GM19035 (cell line): ENCODE measurements at regions not wholly inside any gene's neighbourhood (a gene's known extent, or its start where the extent isn't known, plus 50 kb on each side); places are given as distances from the start of the nearest gene placed in this dataset.
"Not testable (repeated sequence)": the region's sequence is repeated elsewhere in the genome, so short reads cannot be mapped to it uniquely, and the experiment has no call there.

Source experiments
- ATAC-seq: cut with Tn5 transposase; IDR thresholded peaks from one replicate; pipeline ENCODE4 v1.9.1; 2021; ENCODE audit not compliant: unreplicated experiment

DNA sequence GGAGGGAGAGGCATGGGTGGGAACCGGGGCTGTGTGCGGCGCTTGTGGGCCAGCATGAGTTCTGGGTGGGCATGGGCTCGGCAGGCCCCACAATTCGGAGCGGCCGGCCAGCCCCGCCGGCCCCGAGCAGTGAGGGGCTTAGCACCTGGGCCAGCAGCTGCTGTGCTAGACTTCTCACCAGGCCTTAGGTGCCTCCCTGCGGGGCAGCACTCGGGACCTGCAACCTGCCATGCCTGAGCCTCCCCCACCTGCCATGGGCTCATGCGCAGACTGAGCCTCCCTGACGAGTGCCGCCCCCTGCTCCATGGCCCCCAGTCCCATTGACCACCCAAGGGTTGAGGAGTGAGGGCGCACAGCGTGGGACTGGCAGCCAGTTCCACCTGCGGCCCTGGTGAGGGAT lies 573.9 kb downstream of the TMA16 start:
- ATAC-seq: no peak

DNA sequence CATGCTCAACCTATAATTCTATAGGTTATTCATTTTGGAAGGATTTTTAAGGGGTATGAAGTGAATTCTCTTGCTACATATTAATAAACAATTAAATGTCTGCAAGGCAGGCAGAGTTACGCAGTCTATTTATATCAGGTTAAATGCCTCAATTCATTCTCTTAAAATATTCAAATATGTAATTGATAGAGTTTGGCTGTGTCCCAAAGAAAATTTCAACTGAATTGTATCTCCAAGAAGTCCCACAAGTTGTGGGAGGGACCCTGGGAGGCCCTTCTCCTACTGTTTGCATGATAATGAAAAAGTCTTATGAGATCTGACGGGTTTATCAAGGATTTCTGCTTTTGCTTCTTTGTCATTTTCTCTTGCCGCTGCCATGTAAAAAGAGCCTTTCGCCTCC lies 576.1 kb downstream of the TMA16 start:
- no peak for ATAC-seq

DNA sequence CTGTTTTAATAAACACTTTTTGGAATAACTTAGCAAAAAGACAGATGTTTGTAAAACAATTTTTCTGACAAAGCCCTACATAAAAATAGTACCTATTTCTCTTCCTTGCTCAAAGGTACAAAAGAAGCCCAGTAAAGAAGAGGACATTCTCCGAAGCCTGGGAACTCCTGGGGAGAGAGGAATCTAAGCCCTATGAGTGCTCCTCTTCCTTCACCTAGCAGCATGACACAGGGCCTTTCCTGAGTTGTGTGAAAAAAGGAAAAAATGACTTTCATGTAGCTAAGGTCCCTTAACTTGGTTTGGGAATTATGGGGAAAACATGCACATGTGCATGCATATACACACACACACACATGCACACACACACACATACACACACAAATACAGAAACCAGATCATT lies 586.9 kb downstream of the TMA16 start:
- no peak for ATAC-seq

DNA sequence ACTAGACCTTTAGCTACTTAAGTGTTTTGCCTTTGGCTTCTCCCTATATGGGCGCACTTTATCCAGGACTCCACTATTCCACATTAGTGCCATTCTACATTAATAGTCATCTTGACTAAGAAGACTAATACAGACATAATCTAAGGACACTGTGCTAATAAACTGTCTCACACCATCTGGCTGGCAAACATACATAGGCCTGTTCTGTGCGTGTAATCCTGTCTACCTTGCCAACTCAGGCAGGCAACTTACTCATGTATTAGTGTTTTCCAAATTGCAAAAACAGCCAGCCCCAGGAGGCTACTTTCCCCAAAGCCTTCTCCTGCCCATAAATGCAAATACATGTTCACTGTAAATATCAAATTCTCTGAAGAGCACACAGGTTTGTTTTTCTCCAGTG lies 587.3 kb downstream of the TMA16 start:
- ATAC-seq: no peak

DNA sequence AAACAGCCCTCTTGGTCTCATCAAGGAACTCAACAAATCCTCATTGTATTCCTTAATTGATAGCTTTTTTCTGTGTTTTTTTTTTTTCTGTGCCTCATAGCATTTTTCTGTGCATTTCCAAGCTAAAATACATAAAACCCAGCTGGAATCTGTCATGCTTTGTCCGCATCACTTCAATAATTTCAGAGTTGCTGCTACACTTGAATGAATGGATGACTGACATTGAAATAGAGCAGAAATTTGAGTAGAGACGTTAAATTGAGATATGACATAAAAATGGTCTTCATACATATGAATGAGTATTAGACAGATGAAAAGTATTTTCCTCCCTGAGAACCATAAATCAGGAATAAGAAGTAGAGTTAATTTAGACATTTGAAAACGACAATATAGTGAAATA lies 593.2 kb downstream of the TMA16 start:
- no peak for ATAC-seq

DNA sequence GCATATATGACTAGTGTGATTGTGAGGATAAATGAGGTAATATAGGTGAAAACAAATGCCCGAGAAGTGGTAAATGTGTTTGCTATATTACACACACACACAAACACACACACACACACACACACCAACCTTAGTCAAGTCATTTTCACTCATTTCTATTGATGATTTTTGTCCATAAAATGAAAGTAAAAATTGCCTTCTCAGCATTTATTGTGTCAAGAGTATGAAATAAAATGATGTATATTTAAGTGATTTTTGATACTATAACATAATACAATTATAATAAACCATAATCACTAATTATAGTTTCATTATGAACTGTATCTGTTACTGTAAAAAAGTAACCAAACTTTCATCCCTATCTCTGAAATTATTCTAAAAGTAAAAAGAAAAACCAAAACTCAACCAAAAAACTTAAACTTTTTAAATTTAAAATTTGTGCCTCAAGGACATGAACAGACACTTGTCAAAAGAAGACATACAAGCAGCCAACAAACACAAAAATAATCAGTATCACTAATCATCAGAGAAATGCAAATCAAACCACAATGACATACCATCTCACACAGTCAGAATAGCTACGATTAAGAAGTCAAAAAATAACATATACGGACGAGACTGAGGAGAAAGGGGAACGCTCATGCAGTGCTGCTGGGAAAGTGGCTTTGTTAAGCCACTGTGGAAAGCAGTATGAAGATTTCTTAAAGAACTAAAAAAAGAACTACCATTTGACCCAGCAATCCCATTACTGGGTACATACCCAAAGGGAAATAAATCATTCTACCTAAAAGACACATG lies 601.0 kb downstream of the TMA16 start:
- ATAC-seq: no peak

DNA sequence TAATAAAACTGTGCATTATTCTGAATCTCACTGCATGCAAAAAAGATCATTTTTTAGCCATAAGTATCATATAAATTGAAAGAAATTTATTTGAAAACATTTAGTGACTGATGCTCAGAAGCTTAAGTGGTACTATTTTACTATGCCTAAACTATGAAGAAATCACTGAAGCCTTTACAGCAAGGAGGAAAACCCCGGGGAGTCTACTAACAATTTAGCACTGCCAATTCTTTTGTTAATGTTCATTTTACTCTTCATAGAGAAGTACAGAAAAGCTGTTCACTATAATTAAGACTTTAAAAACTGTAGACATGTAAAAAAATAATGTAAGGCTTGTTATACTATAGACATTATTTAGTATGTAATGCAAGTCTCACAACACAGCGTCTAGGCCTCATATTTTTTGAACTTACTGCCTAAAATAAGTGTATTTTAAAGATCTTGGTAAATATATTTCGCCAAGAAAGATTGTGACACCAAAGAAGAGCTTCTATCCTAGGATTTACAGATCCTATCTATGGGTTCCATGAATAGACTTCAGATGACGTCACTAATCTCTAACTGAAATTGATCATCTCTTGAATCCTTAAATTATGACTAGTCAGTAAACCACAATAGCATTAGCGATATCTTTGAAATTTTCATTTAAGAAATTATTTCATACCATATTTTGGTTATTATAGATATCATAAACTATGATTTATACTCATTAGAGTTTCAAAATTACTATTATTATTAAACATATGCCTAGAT lies 602.5 kb downstream of the TMA16 start:
- no peak for ATAC-seq

DNA sequence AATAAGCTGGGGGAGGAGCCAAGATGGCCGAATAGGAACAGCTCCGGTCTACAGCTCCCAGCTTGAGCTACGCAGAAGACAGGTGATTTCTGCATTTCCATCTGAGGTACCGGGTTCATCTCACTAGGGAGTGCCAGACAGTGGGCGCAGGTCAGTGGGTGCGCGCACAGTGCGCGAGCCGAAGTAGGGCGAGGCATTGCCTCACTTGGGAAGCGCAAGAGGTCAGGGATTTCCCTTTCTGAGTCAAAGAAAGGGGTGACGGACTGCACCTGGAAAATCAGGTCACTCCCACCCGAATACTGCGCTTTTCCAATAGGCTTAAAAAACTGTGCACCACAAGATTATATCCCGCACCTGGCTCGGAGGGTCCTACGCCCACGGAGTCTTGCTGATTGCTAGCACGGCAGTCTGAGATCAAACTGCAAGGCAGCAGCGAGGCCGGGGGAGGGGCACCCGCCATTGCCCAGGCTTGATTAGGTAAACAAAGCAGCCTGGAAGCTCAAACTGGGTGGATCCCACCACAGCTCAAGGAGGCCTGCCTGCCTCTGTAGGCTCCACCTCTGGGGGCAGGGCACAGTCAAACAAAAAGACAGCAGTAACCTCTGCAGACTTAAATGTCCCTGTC lies 606.4 kb downstream of the TMA16 start:
- not testable (repeated sequence) for ATAC-seq

DNA sequence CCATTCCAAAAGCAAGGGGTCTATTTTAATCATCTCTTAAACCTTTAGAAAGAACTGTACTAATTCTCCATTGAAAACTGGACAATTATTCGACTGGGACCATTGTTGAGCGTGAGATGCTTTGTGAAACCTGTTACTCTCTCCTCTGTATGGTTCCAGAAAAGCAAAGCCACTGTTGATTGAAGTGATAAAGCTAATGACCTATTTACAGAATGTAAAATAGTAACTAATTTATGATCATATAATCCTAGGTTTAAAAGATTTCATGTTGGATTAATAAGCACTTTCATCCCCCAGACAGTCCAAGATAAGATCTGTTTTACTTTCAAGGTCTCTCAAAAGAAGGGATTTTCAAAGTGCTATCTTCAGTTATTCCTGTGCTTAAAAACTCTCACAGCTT lies 614.5 kb downstream of the TMA16 start:
- no peak for ATAC-seq

DNA sequence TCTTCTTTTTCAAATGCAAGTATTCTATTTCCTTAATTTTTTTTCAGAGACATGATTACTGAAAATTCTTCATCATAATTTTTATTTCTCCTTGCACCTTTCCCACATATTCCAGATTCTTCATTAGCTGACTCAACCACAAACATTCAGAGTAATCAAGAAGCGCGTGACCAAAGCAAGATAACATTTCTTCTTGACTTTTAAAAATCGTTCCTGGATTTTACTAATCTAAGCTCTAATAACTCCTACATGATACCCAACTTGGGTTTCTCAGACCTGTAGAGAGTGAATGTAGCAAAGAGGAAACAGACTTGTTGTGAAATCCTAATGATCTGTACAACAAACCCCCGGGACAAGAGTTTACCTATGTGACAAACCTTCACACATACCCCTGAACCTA lies 615.0 kb downstream of the TMA16 start:
- ATAC-seq: no peak

DNA sequence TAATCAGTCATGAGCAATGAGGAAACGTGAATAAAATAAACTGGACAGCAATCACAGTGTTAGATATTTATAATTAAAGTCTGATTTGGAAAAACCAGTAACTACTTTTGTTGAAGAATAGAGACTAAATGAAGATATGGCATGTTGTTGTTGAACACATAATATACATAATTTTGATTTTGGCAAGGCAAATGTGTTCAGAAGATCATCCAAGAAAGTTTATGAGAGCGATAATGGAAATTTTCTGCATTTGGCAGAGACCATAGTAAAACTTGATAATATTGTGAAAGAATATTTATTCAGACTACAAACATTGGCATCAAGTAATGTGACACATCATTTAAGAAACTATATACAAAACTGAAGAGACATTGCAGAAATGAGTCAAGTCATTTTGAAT lies 620.7 kb downstream of the TMA16 start:
- ATAC-seq: no peak

DNA sequence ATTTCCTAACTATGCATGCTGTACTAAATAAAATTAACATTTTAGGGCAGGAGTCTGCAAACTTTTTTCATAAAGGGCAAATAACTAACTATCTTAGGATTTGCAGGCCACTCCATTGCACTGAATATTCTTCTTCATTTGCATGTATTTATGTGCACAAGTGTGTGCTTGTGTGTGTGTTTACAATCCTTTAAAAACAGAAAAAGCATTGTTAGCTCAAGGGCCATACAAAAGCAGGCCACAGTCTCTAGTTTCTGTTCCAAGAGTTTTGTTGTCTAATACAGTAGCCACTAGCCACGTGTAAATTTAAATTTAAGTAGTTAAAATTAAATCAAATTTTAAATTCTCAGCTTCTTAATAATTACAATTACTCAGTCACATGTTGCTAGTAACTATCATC lies 621.8 kb downstream of the TMA16 start:
- ATAC-seq: no peak

DNA sequence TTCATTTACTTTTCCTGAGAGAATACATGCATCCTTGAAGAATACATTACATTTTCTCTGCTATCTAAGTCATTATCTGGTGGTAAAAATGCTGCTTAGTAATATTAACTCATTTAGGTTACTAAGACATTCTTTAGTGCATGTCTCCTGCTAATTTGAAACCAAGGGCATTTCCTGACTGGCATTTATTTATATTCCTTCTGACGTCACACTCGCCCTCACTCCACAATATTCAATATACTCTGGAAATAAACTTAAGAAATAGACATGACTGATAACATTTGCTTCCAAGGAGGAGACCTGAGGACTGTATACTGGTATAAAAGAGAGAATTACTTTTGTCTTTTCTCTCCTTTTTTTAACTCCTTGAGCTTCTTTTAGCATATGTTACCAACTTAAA lies 619.5 kb upstream of the SMIM31 start:
- no peak for ATAC-seq

DNA sequence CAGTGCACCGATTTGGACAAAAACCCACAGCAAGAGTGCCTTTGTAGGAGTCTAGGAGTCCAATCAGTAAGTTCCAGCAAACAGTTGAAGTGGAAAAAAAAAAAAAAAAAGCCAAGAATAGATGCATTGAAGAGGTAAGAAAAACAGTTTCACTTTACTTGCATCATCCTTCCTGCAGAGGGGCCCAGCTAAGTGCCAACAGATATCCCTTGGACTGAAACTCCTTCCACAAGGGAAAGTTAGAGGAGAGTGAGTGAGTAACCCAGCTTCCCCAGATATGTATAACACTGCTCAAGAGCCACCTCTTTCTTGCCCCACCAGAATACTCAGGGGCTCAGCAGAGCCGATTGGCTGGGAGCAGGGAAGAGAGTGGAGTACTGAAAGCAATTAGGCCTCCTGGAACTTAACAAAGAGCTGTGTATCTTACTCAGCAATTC lies 617.7 kb upstream of the SMIM31 start:
- ATAC-seq: no peak

DNA sequence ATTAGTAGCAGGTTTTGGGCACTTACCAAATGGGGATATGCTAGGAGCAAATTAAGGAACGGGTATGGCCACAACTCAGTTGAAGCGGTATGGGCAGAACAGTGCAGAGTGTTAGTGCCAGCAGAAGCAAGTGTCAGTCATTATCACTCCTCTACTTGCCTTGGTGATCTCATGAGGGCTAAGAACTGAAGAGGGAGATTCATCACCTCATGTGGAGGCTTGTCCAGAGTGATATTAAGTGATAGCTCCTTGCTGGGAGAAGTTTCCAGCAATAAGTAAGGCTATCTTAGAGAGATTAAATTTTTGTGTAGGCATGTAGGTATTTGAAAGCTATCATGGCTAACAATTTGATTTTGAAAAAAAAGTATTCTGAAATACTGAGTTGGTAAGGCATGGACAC lies 615.4 kb upstream of the SMIM31 start:
- no peak for ATAC-seq

DNA sequence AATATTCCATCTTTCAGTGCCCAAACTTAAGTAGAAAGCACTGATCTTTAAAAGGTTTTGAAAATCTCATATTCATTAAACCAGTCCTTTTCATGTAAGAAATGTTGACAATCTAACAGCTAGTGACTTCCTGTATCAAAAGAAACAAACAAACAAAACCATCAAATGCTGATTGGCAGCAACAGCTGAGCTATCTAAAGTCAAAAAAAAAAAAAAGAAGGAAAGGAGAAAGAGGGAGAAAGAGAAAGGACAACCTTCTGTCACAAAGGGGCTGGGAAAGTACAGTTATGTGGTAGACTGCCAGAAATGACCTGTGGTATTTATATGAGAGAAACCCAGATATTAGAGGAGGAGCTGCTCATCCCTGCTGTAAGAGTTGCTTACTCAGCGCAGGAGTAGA lies 614.6 kb upstream of the SMIM31 start:
- ATAC-seq: no peak

DNA sequence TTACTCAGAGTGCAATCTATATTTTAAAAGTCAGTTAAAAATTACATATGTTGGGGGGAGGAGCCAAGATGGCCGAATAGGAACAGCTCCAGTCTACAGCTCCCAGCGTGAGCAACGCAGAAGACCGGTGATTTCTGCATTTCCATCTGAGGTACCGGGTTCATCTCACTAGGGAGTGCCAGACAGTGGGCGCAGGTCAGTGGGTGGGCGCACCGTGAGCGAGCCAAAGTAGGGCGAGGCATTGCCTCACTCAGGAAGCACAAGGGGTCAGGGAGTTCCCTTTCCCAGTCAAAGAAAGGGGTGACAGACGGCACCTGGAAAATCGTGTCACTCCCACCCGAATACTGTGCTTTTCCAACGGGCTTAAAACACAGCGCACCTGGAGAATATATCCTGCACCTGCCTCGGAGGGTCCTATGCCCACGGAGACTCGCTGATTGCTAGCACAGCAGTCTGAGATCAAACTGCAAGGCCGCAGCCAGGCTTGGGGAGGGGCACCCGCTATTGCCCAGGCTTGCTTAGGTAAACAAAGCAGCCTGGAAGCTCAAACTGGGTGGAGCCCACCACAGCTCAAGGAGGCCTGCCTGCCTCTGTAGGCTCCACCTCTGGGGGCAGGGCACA lies 612.1 kb upstream of the SMIM31 start:
- not testable (repeated sequence) for ATAC-seq

DNA sequence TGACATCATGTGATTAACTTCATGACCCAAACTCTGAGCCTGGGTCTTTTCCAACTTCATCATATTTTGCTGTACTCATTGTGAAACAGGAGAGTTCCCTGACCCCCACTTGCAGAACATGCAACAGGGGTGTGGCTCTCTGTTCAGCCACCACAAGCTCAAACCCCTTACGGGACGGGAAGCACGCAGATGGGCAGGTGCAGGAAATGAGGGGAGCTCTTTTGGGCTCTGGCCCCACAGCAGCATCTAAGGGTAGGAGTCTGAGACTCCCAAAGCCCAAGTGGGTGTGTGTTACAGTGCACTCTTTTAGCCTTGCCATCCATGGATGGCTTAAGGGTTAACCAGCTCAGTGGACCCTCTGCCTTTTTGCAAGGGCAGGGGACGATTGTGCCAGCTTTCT lies 599.5 kb upstream of the SMIM31 start:
- no peak for ATAC-seq

DNA sequence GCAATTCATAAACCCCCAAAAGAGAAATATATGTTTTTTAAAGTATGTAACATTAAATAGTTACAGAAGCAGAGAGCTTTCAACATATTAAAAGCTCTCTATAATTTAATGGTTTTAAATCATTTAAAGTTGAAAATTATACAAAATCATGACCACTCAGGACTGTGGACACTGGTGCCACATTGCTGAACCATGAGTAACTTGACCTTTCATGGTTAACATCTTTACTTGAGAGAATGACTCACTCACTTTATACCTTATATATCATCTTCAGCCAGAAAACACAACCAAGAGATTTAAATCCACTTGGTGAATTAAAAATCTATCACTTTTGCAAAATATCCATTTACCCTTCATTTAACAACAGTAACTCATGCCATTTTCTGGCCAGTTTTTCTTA lies 584.3 kb upstream of the SMIM31 start:
- ATAC-seq: no peak

DNA sequence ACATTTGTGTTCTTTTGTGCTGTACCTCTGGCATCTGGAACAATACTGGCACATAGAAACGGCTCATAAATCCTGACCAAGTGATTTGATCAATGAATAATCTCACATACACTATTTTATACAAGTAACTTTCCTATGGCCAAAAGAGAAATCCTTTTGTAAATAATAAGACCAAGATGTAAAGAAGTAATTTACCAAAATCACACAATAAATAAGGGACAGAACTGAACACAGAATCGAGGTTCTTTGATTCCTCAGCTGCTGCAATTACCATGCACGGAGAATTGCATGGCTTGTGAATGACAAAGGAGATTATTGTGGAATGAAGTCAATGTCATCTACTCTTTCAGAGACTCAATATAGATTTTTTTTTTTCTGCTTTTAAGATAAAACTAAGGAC lies 576.8 kb upstream of the SMIM31 start:
- no peak for ATAC-seq

DNA sequence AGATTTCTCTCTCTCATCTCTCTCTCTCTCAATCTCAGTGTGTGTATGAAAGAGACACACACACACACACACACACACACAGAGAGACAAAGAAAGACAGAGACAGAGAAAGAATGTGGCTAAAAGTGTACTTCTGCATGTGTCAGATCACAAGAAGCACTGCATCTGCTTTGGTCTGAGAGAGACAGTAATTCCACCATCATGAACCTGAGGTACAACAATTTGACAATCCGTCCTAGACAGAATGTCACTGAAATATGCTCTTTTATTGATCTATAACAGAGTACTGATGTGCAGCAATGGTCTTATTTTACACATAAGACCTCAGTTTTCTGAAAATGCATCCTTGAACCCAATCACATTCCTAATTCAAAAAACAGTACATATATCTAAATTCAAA lies 576.2 kb upstream of the SMIM31 start:
- no peak for ATAC-seq

DNA sequence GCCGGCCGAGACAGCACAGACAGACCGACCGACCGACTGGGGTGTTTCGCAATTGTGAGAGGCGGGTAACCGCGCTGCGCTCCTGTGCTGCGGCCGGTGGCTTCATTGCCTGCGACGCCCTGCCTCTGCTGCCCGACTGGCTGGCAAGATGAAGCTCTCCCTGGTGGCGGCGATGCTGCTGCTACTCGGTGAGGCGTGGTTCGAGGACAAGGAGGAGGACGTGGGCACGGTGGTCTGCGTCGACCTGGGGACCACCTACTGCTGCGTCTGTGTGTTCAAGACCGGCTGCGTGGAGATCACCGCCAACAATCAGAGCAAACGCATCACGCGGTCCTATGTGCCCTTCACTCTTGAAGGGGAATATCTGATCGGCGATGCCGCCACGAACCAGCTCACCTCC lies 565.7 kb upstream of the SMIM31 start:
- ATAC-seq: no peak
